Erythroblast (primary cell): ENCODE measurements at regions not wholly inside any gene's neighbourhood (a gene's known extent, or its start where the extent isn't known, plus 50 kb on each side); places are given as distances from the start of the nearest gene placed in this dataset.

Source experiments
- GATA1 ChIP-seq: IDR thresholded peaks from 2 replicates; pipeline ENCODE4 v1.6.1; 2011; ENCODE audit warnings: low read depth, mild to moderate bottlenecking, control low read depth, low read length, moderate library complexity
- POLR2A ChIP-seq: IDR thresholded peaks from 2 replicates; pipeline ENCODE4 v1.6.1; 2011; ENCODE audit warnings: mild to moderate bottlenecking, low read length

DNA sequence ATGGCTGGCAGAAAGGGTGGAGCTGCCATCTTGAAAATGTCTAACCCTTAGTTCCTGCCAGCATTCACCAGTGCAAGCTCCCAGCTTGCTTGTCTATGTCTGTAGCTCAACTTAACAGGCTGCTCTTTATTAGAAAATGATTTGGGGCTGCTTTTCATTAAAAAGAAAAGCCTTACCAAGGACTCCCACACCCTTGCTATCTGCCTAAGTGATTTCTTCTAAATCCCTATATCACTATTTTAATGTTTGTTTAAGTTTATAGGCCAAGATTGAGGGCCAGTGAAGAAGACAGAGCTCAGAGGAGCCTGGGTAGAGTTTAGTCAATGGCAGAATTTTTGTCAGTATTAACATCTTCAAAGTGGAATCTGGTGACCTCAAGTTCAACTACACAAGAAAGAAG lies 336.8 kb upstream of the CHRM3 start:
- TF ChIP-seq POLR2A (no peak), GATA1 (no peak)
